ENCODE measurements at regions not wholly inside any gene's neighbourhood (a gene's known extent, or its start where the extent isn't known, plus 50 kb on each side); places are given as distances from the start of the nearest gene placed in this dataset.

DNA sequence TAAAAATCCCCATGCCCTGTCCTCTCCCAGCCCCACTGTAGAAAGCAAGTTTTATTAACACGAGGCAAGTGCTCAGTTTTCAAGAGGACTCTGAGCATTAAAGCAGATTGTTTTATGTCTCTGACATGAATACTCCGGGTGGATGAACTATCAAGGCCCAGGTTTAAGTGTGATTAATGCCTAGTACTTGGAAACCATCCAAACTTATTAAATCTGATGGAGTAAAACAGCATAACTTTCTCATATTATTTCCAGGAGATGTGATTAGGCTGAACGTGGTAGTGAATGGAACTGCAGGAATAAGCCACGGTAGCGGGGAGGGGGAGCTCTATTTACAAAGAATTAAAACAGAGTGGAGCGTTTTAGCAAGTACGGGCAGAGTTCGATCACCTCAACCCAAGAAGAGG lies 144.2 kb upstream of the RNF32 start:
- TF ChIP-seq, protein P1, sequence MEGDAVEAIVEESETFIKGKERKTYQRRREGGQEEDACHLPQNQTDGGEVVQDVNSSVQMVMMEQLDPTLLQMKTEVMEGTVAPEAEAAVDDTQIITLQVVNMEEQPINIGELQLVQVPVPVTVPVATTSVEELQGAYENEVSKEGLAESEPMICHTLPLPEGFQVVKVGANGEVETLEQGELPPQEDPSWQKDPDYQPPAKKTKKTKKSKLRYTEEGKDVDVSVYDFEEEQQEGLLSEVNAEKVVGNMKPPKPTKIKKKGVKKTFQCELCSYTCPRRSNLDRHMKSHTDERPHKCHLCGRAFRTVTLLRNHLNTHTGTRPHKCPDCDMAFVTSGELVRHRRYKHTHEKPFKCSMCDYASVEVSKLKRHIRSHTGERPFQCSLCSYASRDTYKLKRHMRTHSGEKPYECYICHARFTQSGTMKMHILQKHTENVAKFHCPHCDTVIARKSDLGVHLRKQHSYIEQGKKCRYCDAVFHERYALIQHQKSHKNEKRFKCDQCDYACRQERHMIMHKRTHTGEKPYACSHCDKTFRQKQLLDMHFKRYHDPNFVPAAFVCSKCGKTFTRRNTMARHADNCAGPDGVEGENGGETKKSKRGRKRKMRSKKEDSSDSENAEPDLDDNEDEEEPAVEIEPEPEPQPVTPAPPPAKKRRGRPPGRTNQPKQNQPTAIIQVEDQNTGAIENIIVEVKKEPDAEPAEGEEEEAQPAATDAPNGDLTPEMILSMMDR (IDR thresholded peaks at IDR 0.05): no peak
- TF ChIP-seq POLR2AphosphoS5 (IDR thresholded peaks at IDR 0.05) (no peak), POLR2A (IDR thresholded peaks at IDR 0.05) (no peak)

Data from breast epithelium (tissue), 3 donors.